ENCODE measurements at regions not wholly inside any gene's neighbourhood (a gene's known extent, or its start where the extent isn't known, plus 50 kb on each side); places are given as distances from the start of the nearest gene placed in this dataset.

- TF ChIP-seq EZH2phosphoT487 (IDR thresholded peaks at IDR 0.05; ENCODE audit: low read length), result no peak
- TF ChIP-seq, protein P1, sequence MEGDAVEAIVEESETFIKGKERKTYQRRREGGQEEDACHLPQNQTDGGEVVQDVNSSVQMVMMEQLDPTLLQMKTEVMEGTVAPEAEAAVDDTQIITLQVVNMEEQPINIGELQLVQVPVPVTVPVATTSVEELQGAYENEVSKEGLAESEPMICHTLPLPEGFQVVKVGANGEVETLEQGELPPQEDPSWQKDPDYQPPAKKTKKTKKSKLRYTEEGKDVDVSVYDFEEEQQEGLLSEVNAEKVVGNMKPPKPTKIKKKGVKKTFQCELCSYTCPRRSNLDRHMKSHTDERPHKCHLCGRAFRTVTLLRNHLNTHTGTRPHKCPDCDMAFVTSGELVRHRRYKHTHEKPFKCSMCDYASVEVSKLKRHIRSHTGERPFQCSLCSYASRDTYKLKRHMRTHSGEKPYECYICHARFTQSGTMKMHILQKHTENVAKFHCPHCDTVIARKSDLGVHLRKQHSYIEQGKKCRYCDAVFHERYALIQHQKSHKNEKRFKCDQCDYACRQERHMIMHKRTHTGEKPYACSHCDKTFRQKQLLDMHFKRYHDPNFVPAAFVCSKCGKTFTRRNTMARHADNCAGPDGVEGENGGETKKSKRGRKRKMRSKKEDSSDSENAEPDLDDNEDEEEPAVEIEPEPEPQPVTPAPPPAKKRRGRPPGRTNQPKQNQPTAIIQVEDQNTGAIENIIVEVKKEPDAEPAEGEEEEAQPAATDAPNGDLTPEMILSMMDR (IDR thresholded peaks at IDR 0.05; ENCODE audit: low read length), result no peak
- TF ChIP-seq EZH2 (optimal IDR thresholded peaks at IDR 0.05; ENCODE audit: low read depth, low read length), result no peak
Observed at GRCh38 chr7:12805957-12806356, 118.5 kb downstream of the ARL4A start.
